SK-N-SH (cell line): ENCODE measurements at regions not wholly inside any gene's neighbourhood (a gene's known extent, or its start where the extent isn't known, plus 50 kb on each side); places are given as distances from the start of the nearest gene placed in this dataset.

Experiments
- CTCF ChIA-PET: fragments of 300-600, 350-600 bp; formaldehyde crosslinking; extraction: SDS; loops from one replicate; lab custom pipeline; 2021; lab: Yijun Ruan, JAX
- POLR2A ChIA-PET: fragments of 350-600 bp; sonication (Branson Sonifier 250); formaldehyde crosslinking; extraction: SDS; loops from one replicate; lab custom pipeline; 2020; ENCODE audit warnings: antibody characterized with exemption, inconsistent platforms; lab: Yijun Ruan, JAX
- DNase-seq: peaks from one replicate; pipeline ENCODE4 v3.0.0; 2012
- H2AFZ ChIP-seq: fragments of 200-600 bp; sonication (generic); 2 replicates; pipeline ENCODE4 v1.8.1; 2016; ENCODE audit warnings: antibody characterized with exemption, mild to moderate bottlenecking, low read depth
- H3F3A ChIP-seq: fragments of 200-600 bp; sonication (generic); replicated peaks from 2 replicates; pipeline ENCODE3; 2016; ENCODE audit warnings: antibody characterized with exemption, mild to moderate bottlenecking; ENCODE audit not compliant: insufficient read depth
- H3K27ac ChIP-seq, 2 experiments: fragments of 200-500 bp in 1 of 2; fragments of 200-600 bp in 1 of 2; sonication (Bioruptor generic) in 1 of 2; sonication (generic), shearing (Covaris generic) in 1 of 2; 2 replicates each; pipeline versions ENCODE4 v1.5.1 to v1.6.1; 2014 to 2016; ENCODE audit warnings: low read depth in 2 of 2, inconsistent platforms in 1 of 2, low read length in 1 of 2, mild to moderate bottlenecking in 1 of 2, mixed read lengths in 1 of 2
- H3K27me3 ChIP-seq: fragments of 200-600 bp; sonication (generic), shearing (Covaris generic); 2 replicates; pipeline ENCODE4 v1.6.1; 2016; ENCODE audit warnings: mixed run types; ENCODE audit not compliant: insufficient read depth
- H3K36me3 ChIP-seq, 2 experiments: fragments of 200-500 bp in 1 of 2; fragments of 200-600 bp in 1 of 2; sonication (Bioruptor generic) in 1 of 2; sonication (generic) in 1 of 2; replicated peaks in 1 of 2; 2 replicates each; pipeline versions ENCODE3 to v1.5.1; 2014 to 2016; ENCODE audit warnings: low read length in 1 of 2, mild to moderate bottlenecking in 1 of 2; ENCODE audit not compliant: insufficient read depth in 2 of 2, control insufficient read depth in 1 of 2
- H3K4me1 ChIP-seq, 2 experiments: fragments of 200-500 bp in 1 of 2; fragments of 200-600 bp in 1 of 2; sonication (Bioruptor generic) in 1 of 2; sonication (generic), shearing (Covaris generic) in 1 of 2; 2 replicates each; pipeline versions ENCODE4 v1.5.1 to v1.6.1; 2014 to 2016; ENCODE audit warnings: low read depth in 1 of 2, low read length in 1 of 2, mixed run types in 1 of 2; ENCODE audit not compliant: insufficient read depth in 2 of 2, control insufficient read depth in 1 of 2
- H3K4me2 ChIP-seq: fragments of 200-600 bp; sonication (generic), shearing (Covaris generic); 2 replicates; pipeline ENCODE4 v1.6.1; 2017; ENCODE audit warnings: mixed run types
- H3K4me3 ChIP-seq, 2 experiments: fragments of 200-500 bp in 1 of 2; fragments of 200-600 bp in 1 of 2; sonication (Bioruptor generic) in 1 of 2; sonication (generic), shearing (Covaris generic) in 1 of 2; 2 replicates each; pipeline versions ENCODE4 v1.5.1 to v1.8.1; 2014 to 2016; ENCODE audit warnings: low read depth in 2 of 2, inconsistent platforms in 1 of 2, low read length in 1 of 2, mild to moderate bottlenecking in 1 of 2, mixed read lengths in 1 of 2, moderate library complexity in 1 of 2
- H3K79me2 ChIP-seq: fragments of 200-600 bp; sonication (generic); 2 replicates; pipeline ENCODE4 v1.8.1; 2017; ENCODE audit warnings: mild to moderate bottlenecking; ENCODE audit not compliant: insufficient read depth
- H3K9ac ChIP-seq: fragments of 200-600 bp; sonication (generic); 2 replicates; pipeline ENCODE4 v1.6.1; 2017; ENCODE audit warnings: mixed run types
- H3K9me2 ChIP-seq: fragments of 200-600 bp; sonication (generic); 2 replicates; pipeline ENCODE4 v1.6.1; 2017; ENCODE audit warnings: mixed run types
- H3K9me3 ChIP-seq: fragments of 200-600 bp; sonication (generic); 2 replicates; pipeline ENCODE4 v1.6.1; 2017; ENCODE audit warnings: mixed run types, mild to moderate bottlenecking, moderate library complexity
- H4K20me1 ChIP-seq: fragments of 200-600 bp; sonication (generic); 2 replicates; pipeline ENCODE4 v1.6.1; 2017; ENCODE audit warnings: mild to moderate bottlenecking, mixed run types; ENCODE audit not compliant: insufficient read depth
- ELF1 ChIP-seq: IDR thresholded peaks from 2 replicates; pipeline ENCODE4 v1.4.0; 2012
- EP300 ChIP-seq, 2 experiments: IDR thresholded peaks; 2 replicates each; pipeline versions ENCODE4 v1.4.0 to v1.6.1; 2012; ENCODE audit warnings: borderline replicate concordance in 1 of 2, low read depth in 1 of 2, low read length in 1 of 2
- FOSL2 ChIP-seq: IDR thresholded peaks from 2 replicates; pipeline ENCODE4 v1.4.0; 2012; ENCODE audit warnings: low read depth, mild to moderate bottlenecking, moderate library complexity, borderline replicate concordance
- FOXM1 ChIP-seq: IDR thresholded peaks from 2 replicates; pipeline ENCODE4 v1.4.0; 2012; ENCODE audit warnings: low read depth, mild to moderate bottlenecking
- GABPA ChIP-seq: IDR thresholded peaks from 2 replicates; pipeline ENCODE4 v1.4.0; 2012; ENCODE audit warnings: low read depth, mild to moderate bottlenecking
- JUND ChIP-seq: IDR thresholded peaks from 2 replicates; pipeline ENCODE4 v1.4.0; 2012
- MAX ChIP-seq: IDR thresholded peaks from 2 replicates; pipeline ENCODE4 v1.4.0; 2012; ENCODE audit warnings: low read depth
- MEF2A ChIP-seq: IDR thresholded peaks from 2 replicates; pipeline ENCODE4 v1.4.0; 2012; ENCODE audit warnings: low read depth, borderline replicate concordance
- MXI1 ChIP-seq: IDR thresholded peaks from 2 replicates; pipeline ENCODE4 v1.6.1; 2012; ENCODE audit warnings: mild to moderate bottlenecking, low read depth, low read length, improper control_type of control experiment
- NFIC ChIP-seq: IDR thresholded peaks from 2 replicates; pipeline ENCODE4 v1.4.0; 2012; ENCODE audit warnings: borderline replicate concordance
- PBX3 ChIP-seq: IDR thresholded peaks from 2 replicates; pipeline ENCODE4; 2012
- POLR2AphosphoS5 ChIP-seq: IDR thresholded peaks from 2 replicates; pipeline ENCODE4 v1.6.1; 2012; ENCODE audit warnings: low read depth, low read length
- RCOR1 ChIP-seq: fragments of 150-350 bp; IDR thresholded peaks from 2 replicates; pipeline ENCODE4 v1.6.1; 2017; ENCODE audit warnings: antibody characterized with exemption, low read length
- RXRA ChIP-seq: IDR thresholded peaks from 2 replicates; pipeline ENCODE4 v1.4.0; 2012; ENCODE audit warnings: low read depth, mild to moderate bottlenecking, borderline replicate concordance
- TCF12 ChIP-seq: IDR thresholded peaks from 2 replicates; pipeline ENCODE4 v1.4.0; 2012
- TEAD4 ChIP-seq: IDR thresholded peaks from 2 replicates; pipeline ENCODE4 v1.4.0; 2012; ENCODE audit warnings: mild to moderate bottlenecking, borderline replicate concordance; ENCODE audit not compliant: insufficient read depth
- USF1 ChIP-seq: IDR thresholded peaks from 2 replicates; pipeline ENCODE4 v1.4.0; 2012; ENCODE audit warnings: low read depth, borderline replicate concordance
- ZBTB33 ChIP-seq: IDR thresholded peaks from 2 replicates; pipeline ENCODE4 v1.4.0; 2012; ENCODE audit warnings: low read depth, borderline replicate concordance
- WGBS: methylation state at CpG from one replicate; pipeline ENCODE4 v1.1.6; 2017; ENCODE audit warnings: low lambda C conversion rate; 5-methylcytosine and 5-hydroxymethylcytosine counted together

GRCh38 chr18:28767727-28768211 lies 590.8 kb upstream of the CDH2 start:
- POLR2A ChIA-PET = no interaction called here
- H3F3A ChIP-seq = peaks cover 28% of the 10 kb centered on the region
- 21% methylated on average over 2 of the region's 2 CpGs for WGBS
- H4K20me1 ChIP-seq = no peaks in the 10 kb centered on the region
- peak overlapping the region; percentile 58; the same call in 1 of the 2 replicates for H3K4me2 ChIP-seq
- H3K9me2 ChIP-seq = no peaks in the 10 kb centered on the region
- peak in 1 of 2 experiments; percentile 90 for TF ChIP-seq EP300 (IDR thresholded peaks at IDR 0.05; ENCODE audit: borderline replicate concordance in 1 of 2, low read depth in 1 of 2, low read length in 1 of 2)
- peak; percentile 63; the same call in 1 of the 2 replicates for TF ChIP-seq RXRA
- TF ChIP-seq JUND = peak; percentile 77
- 0 out of 2 replicates have a peak, but pooled peaks have one; percentile 22 for TF ChIP-seq ZBTB33
- no peak for TF ChIP-seq USF1
- TF ChIP-seq TCF12 = peak; percentile 94
- peak; percentile 81 for TF ChIP-seq PBX3
- TF ChIP-seq TEAD4 = peak; percentile 68; the same call in 1 of the 2 replicates
- no peak for TF ChIP-seq GABPA
- TF ChIP-seq MAX = peak; percentile 48
- peak; percentile 31; the same call in 1 of the 2 replicates for TF ChIP-seq NFIC
- peak; percentile 74; the same call in 1 of the 2 replicates for TF ChIP-seq MEF2A
- no peak for TF ChIP-seq ELF1
- no peak for TF ChIP-seq RCOR1
- TF ChIP-seq POLR2AphosphoS5 = peak; percentile 74
- peak; percentile 78 for TF ChIP-seq FOSL2
- no peak for TF ChIP-seq MXI1
- TF ChIP-seq FOXM1 = peak; percentile 88
- TF ChIP-seq, all 33 proteins: peak for 13
- Histone ChIP-seq H3K27ac (peak overlapping the region; percentile 88 to 96), H3K79me2 (no peaks in the 10 kb centered on the region), H3K27me3 (no peaks in the 10 kb centered on the region), H3K4me1 (peaks cover 18 to 53% of the 10 kb centered on the region in 2 experiments), H3K36me3 (no peaks in the 10 kb centered on the region), H3K9ac (0 out of 2 replicates have a peak overlapping the region, but pooled peaks have one; percentile 5), H3K4me3 (no peak overlapping the region), H2AFZ (peak overlapping the region; percentile 12), H3K9me3 (no peaks in the 10 kb centered on the region)
- CTCF ChIA-PET = interaction anchor here (0.8 kb wide), 1 partner anchor 1162 kb away, joined by 3 read pairs; no protein-coding TSS in a partner anchor
- no peak for DNase-seq
